Breast epithelium (tissue), 4 donors: ENCODE measurements at regions not wholly inside any gene's neighbourhood (a gene's known extent, or its start where the extent isn't known, plus 50 kb on each side); places are given as distances from the start of the nearest gene placed in this dataset.
"Not testable (repeated sequence)": the region's sequence is repeated elsewhere in the genome, so short reads cannot be mapped to it uniquely, and the experiment has no call there.

Experiments used
- DNase-seq, 2 donors: peaks; one replicate each; pipeline ENCODE4 v3.0.0-alpha.2; 2019; ENCODE audit warnings: low spot score in 2 of 2
- H3K27ac ChIP-seq, 2 donors: fragments of 200-600 bp; sonication (generic) in 1 of 2; one replicate each; pipeline ENCODE4 v1.5.1; 2016 to 2019; ENCODE audit warnings: mild to moderate bottlenecking in 1 of 2
- H3K27me3 ChIP-seq, 2 donors: fragments of 200-600 bp; sonication (generic) in 1 of 2; one replicate each; pipeline versions ENCODE4 v1.5.1 to v1.6.0; 2017 to 2019; ENCODE audit warnings: control low read depth in 1 of 2, mild to moderate bottlenecking in 1 of 2
- H3K36me3 ChIP-seq: fragments of 200-600 bp; one replicate; pipeline ENCODE4 v1.5.1; 2019
- H3K4me1 ChIP-seq, 2 donors: fragments of 200-600 bp; sonication (generic); one replicate each; pipeline ENCODE4 v1.5.1; 2016 to 2019; ENCODE audit warnings: control low read depth in 1 of 2
- H3K4me3 ChIP-seq, 3 donors: fragments of 200-600 bp; sonication (generic); 1 replicate in 2 of 3; 2 replicates in 1 of 3; pipeline ENCODE4 v1.5.1; 2016 to 2019; ENCODE audit warnings: mild to moderate bottlenecking in 3 of 3, moderate library complexity in 2 of 3
- H3K9me3 ChIP-seq, 2 donors: fragments of 200-600 bp; sonication (generic) in 1 of 2; one replicate each; pipeline ENCODE4 v1.5.1; 2016 to 2019; ENCODE audit warnings: control low read depth in 1 of 2
- POLR2A ChIP-seq: fragments of 450-650 bp; IDR thresholded peaks from one replicate; pipeline ENCODE4 v1.6.1; 2016; ENCODE audit warnings: antibody characterized with exemption, mild to moderate bottlenecking, moderate library complexity
- POLR2AphosphoS5 ChIP-seq, 3 donors: sonication (generic); formaldehyde crosslinking; IDR thresholded peaks; one replicate each; pipeline ENCODE4 v1.6.1; 2017; ENCODE audit warnings: antibody characterized with exemption in 3 of 3
- intact Hi-C: fragments of 100-400 bp; cut with DNase I; formaldehyde crosslinking; loops from one replicate; pipeline ENCODE4 v1.15.1; 2023; ENCODE audit warnings: low total_unique reads
- TF ChIP-seq, protein P1 (sequence below), 3 donors: fragments of 450-650 bp; IDR thresholded peaks; one replicate each; pipeline ENCODE4 v1.5.1; 2016 to 2017; ENCODE audit warnings: antibody characterized with exemption in 3 of 3, mild to moderate bottlenecking in 3 of 3, moderate library complexity in 3 of 3

DNA sequence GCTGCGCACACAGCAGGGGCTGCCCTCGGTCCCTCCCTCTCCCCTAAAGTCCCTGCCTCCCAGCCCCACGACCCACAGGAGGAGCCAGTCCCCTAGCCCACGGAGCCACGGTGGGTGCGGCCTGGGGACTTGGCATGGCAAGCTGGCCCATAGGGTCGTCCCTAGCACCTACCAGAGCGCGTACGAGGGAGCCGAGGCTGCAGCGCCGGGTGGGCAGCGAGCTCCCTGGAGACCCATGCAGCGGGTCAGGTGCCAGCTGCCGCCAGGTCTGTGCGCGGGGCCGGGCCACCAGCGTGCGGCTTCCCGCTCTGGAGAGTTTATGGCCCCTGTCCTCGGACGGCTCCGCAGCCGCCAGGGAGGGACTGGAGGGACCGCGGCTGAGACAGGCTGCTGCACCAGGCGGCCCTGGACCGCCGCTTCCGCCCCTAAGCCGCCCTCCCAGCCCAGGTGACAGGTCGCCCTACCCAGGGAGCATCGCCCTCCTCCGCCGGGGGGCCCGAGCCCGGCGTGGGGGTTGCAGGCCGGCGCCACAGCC, 273.6 kb downstream of the CCDC74A start:
- Histone ChIP-seq H3K4me1 (no peaks in the 10 kb centered on the region), H3K27me3 (no peaks in the 10 kb centered on the region), H3K9me3 (no peaks in the 10 kb centered on the region), H3K27ac (no peak overlapping the region), H3K36me3 (no peaks in the 10 kb centered on the region), H3K4me3 (peak overlapping the region in 2 of 3 donors; percentile 57 to 71)
- intact Hi-C loops, result no loop called here
- TF ChIP-seq, protein P1, sequence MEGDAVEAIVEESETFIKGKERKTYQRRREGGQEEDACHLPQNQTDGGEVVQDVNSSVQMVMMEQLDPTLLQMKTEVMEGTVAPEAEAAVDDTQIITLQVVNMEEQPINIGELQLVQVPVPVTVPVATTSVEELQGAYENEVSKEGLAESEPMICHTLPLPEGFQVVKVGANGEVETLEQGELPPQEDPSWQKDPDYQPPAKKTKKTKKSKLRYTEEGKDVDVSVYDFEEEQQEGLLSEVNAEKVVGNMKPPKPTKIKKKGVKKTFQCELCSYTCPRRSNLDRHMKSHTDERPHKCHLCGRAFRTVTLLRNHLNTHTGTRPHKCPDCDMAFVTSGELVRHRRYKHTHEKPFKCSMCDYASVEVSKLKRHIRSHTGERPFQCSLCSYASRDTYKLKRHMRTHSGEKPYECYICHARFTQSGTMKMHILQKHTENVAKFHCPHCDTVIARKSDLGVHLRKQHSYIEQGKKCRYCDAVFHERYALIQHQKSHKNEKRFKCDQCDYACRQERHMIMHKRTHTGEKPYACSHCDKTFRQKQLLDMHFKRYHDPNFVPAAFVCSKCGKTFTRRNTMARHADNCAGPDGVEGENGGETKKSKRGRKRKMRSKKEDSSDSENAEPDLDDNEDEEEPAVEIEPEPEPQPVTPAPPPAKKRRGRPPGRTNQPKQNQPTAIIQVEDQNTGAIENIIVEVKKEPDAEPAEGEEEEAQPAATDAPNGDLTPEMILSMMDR (IDR thresholded peaks at IDR 0.05), result no peak
- TF ChIP-seq POLR2AphosphoS5 (IDR thresholded peaks at IDR 0.05) (no peak), POLR2A (no peak)
- DNase-seq, result no peak

DNA sequence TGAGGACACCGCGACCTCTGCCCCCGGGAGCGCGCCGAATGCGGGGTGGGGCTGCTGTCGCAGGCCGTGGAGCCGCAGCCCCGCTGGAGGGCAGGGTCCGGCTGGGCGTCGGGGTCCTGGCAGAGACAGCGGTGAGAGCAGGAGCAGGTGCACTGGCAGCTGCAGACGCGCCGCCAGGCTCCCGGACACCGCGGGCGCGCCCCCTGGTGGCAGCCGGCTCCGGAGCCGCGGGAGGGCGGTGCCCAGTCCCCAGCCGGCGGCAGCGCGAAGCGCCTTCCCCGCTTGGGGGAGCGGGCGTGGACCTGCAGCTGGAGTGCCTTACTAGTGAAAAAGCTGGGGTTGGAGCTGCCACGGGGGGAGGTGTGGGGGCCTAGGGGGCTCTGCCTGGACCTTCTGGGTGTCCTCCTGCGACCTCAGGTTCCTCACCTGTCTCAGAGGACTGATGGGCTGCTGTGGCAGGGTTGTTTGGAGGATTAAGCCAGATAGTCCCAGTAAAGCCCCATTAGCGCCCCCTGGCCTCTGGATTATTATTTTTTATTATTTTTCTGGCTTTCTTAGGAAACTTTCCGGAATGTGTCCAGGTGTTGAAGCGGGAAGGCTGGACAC, 274.2 kb downstream of the CCDC74A start:
- Histone ChIP-seq H3K4me3 (peak overlapping the region; percentile 22 to 71 (median 57)), H3K27ac (peak overlapping the region in 1 of 2 donors; percentile 40)
- H3K36me3 ChIP-seq, intact Hi-C loops, H3K27me3 ChIP-seq, H3K4me1 ChIP-seq, H3K9me3 ChIP-seq: not testable (repeated sequence)
- DNase-seq, result peak; percentile 47 to 70
- TF ChIP-seq, protein P1 (IDR thresholded peaks at IDR 0.05), result peak; percentile 34 to 77 (median 36)

DNA sequence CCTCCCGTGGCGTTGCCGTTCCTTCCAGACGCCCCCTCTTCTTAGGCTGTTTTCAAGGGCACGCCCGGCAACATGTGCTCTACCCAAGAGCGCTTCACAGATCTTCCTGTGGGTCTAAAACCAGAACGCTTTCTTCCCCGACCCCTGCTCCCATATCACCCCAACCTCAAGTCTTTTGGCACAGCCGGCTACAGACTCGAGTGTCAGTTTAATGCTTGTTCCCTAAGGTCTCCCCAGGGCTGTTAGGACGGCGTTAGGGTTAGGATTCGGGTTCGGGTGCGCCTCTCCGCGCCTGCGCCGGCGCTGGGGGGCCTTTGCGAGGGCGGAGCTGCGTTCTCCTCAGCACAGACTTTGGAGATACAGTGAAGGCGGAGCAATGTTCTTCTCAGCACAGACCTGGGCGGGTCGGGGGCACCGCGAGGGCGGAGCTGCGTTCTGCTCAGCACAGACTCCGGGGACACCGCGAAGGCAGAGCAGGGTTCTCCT, 274.7 kb downstream of the CCDC74A start:
- H3K27me3 ChIP-seq, intact Hi-C loops, H3K4me1 ChIP-seq, H3K36me3 ChIP-seq, H3K9me3 ChIP-seq: not testable (repeated sequence)
- peak in 1 of 2 donors; percentile 42 for DNase-seq
- peak overlapping the region; percentile 22 to 71 (median 57) for H3K4me3 ChIP-seq
- H3K27ac ChIP-seq, result peak overlapping the region in 1 of 2 donors; percentile 40

DNA sequence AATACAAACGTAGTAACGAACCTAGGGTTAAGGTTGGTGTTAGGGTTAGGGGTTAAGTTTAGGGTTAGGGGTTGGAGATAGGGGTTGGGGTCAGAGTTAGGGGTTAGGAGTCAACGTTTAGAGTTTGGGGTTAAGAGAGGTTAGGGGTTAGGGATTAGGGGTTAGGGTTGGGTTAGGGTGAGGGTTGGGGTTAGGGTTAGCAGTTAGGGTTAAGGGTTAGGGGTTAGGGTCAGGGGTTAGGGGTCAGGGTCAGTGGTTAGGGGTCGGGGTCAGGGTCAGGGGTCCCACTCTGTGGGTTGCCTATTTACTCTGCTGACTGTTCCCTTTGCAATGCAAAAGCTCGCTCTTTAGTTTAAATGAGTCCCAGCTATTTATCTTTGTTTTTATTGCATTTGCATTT, 275.5 kb downstream of the CCDC74A start:
- DNase-seq, H3K9me3 ChIP-seq, H3K4me1 ChIP-seq, H3K27me3 ChIP-seq, H3K27ac ChIP-seq, H3K36me3 ChIP-seq, intact Hi-C loops, H3K4me3 ChIP-seq: not testable (repeated sequence)

DNA sequence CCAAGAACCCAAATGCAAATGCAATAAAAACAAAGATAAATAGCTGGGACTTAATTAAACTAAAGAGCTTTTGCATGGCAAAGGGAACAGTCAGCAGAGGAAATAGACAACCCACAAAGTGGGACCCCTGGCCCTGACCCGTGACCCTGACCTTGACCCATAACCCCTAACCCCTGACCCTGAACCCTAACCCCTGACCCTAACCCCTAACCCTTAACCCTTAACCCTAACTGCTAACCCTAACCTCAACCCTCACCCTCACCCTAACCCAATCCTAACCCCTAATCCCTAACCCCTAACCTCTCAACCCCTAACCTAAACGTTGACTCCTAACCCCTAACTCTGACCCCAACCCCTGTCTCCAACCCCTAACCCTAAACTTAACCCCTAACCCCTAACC, 284.9 kb downstream of the CCDC74A start:
- intact Hi-C loops, H3K4me3 ChIP-seq: not testable (repeated sequence)

DNA sequence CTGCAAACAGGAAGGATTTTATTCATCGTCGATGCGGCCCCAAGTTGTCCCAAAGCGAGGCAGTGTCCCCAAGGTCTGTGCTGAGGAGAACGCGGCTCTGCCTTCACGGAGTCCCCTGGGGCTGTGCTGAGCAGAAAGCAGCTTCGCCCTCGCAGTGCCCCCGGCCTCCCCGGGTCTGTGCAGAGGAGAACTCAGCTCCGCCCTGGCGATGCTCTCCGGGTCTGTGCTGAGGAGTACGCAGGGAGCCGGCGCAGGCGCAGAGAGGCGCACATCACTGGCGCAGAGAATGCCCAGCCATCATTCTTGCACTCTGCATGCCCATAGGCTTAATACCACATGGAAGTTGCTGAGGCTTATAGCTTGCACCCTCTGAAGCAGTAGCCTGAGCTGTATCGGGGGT, 285.7 kb downstream of the CCDC74A start:
- H3K27me3 ChIP-seq, intact Hi-C loops, H3K36me3 ChIP-seq, H3K4me1 ChIP-seq, H3K4me3 ChIP-seq, DNase-seq, H3K9me3 ChIP-seq, H3K27ac ChIP-seq: not testable (repeated sequence)

More for the DNA sequence above, 284.9 kb downstream of the CCDC74A start:
- not testable (repeated sequence) for H3K9me3 ChIP-seq, H3K36me3 ChIP-seq, H3K27me3 ChIP-seq, DNase-seq, H3K4me1 ChIP-seq, H3K27ac ChIP-seq

DNA sequence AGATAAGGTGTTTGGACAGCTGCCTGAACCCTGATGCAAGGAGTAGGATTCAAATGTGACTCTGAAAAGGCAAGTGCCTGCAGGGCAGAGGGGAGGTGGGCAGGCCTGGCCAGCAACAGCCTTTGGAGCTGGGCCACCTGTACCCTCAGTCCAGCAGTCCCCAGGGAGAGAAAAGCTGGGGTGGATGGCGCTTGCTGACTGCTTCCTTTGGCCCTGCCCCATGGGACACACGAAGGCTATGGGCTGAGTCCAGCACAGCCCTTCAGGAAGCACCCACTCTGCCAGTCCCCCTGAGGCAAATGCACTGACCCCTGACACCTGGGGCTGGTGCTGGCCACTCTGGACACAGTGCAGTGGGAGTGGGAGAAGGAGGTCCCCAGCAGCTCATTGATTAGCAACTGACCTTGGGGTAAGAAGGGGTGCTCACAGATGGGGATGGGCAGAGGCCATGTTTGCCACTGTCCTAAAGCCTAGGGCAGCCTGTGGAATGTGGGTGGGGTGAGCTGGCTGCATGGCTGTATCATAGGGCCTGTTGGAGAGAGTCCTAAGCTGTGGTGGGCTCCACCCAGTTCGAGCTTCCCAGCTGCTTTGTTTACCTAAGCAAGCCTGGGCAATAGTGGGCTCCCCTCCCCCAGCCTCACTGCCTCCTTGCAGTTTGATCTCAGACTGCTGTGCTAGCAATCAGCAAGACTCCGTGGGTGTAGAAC, 290.7 kb downstream of the CCDC74A start:
- H3K36me3 ChIP-seq, H3K9me3 ChIP-seq, H3K27me3 ChIP-seq, H3K4me1 ChIP-seq, DNase-seq, H3K27ac ChIP-seq, H3K4me3 ChIP-seq, intact Hi-C loops: not testable (repeated sequence)

DNA sequence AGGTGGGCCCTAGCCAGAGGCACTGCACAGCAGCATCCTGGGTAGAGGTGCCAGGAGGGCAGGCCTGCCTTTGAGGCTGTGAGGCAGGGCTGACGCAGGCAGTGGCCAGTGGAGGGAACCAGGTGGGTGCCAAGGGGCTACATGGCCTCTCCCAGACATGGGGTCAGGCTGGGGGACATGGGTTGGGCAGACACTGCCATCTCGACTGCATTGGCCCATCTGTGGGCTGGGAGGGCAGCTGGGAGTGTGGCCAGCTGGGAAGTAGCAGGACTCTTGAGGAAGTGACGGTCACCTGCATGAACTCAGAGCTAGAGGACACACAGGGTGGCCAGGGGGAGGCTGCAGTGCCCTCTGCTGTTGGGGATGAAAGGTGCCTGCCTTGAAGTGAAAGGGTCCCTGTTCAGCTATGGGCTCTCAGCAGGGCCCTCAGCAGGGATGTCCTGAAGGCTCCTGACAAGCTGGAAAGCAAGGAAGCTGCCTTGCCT, 294.6 kb downstream of the CCDC74A start:
- DNase-seq, result not testable (repeated sequence)

DNA sequence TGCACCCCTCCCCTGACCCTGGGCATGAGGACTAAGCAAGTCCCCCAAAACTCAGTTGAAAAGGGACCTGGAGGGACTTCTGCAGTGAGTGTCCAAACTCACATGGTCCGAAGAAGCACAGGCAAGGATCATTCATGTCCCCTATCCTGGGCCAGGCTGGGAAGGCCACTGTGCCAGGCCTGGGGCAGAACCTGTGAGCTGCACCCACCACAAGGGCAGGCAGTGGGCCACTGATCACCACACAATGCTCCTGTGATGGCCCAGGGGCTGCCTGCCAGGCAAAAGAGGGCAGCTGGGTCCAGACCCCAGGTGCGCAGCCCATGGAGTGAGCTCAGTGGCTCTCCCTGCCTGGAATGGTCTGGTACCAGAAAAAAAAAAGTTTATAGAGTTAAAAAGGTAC, 295.4 kb downstream of the CCDC74A start:
- H3K27ac ChIP-seq, H3K9me3 ChIP-seq, H3K27me3 ChIP-seq, DNase-seq, H3K4me3 ChIP-seq, H3K4me1 ChIP-seq, H3K36me3 ChIP-seq, intact Hi-C loops: not testable (repeated sequence)

More for the DNA sequence above, 294.6 kb downstream of the CCDC74A start:
- H3K27me3 ChIP-seq, H3K9me3 ChIP-seq, H3K36me3 ChIP-seq, H3K4me3 ChIP-seq, H3K4me1 ChIP-seq, intact Hi-C loops, H3K27ac ChIP-seq: not testable (repeated sequence)

DNA sequence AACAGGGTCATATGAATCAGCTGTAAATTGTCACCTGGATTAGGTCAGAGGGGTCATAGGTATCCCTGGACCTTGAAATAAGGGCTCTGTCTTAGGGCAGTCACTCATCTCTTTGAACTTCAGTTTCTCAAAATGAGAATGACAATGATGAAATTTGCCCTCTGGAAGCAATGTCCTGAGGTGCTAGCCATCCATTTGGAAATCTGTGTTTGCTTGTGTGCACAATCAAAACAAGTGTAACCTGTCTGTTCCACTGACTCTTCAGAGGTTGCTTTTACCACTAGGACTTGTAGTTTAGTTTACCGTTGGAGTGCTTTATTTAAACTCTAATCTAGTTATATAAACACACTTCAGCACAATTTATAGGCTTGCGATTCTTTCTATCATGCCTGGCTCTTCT, 297.3 kb downstream of the CCDC74A start:
- H3K27ac ChIP-seq, intact Hi-C loops, DNase-seq, H3K27me3 ChIP-seq, H3K4me3 ChIP-seq, H3K36me3 ChIP-seq, H3K4me1 ChIP-seq: not testable (repeated sequence)
- H3K9me3 ChIP-seq, result peaks cover 0 to 12% of the 10 kb centered on the region in 2 donors
